Stomach (tissue), 4 donors: ENCODE measurements at regions not wholly inside any gene's neighbourhood (a gene's known extent, or its start where the extent isn't known, plus 50 kb on each side); places are given as distances from the start of the nearest gene placed in this dataset.

Experiments
- EP300 ChIP-seq: sonication (generic); formaldehyde crosslinking; IDR thresholded peaks from one replicate; pipeline ENCODE4 v1.6.1; 2017; ENCODE audit warnings: antibody characterized with exemption
- POLR2A ChIP-seq, 4 donors: fragments of 450-650 bp; IDR thresholded peaks; one replicate each; pipeline ENCODE4 v1.6.1; 2016; ENCODE audit warnings: antibody characterized with exemption in 4 of 4, control low read depth in 2 of 4, mild to moderate bottlenecking in 1 of 4, moderate library complexity in 1 of 4
- POLR2AphosphoS5 ChIP-seq, 3 donors: sonication (generic); formaldehyde crosslinking; IDR thresholded peaks; one replicate each; pipeline ENCODE4 v1.6.1; 2016; ENCODE audit warnings: antibody characterized with exemption in 3 of 3
- TF ChIP-seq, protein P1 (sequence below), 7 experiments: fragments of 450-650 bp in 4 of 7; fragments of 200-600 bp in 3 of 7; sonication (generic) in 3 of 7; IDR thresholded peaks; one replicate each; pipeline ENCODE4 v1.5.1; 2016 to 2019; ENCODE audit warnings: antibody characterized with exemption in 7 of 7, control low read depth in 2 of 7, mild to moderate bottlenecking in 1 of 7

DNA sequence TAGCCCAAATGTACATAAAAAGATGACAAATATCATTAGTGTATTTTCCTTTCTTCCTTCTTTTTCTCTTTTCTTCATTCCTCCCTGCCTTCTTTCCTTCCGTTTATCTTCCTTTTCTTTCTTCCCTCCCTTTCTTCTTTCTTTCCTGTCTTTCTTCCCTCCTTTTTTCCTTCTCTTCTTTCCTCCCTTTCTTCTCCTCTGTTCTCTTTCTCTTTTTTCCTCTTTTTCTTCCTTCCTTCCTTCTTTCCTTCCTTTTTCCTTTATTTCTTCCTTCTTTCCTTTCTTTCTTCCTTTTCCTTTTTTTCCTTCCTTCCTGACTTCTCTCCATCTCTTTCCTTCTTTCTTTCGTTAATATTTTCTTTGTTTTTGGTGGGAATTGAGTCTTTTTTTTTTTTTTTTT lies 256.9 kb upstream of the CNTNAP5 start:
- TF ChIP-seq, protein P1, sequence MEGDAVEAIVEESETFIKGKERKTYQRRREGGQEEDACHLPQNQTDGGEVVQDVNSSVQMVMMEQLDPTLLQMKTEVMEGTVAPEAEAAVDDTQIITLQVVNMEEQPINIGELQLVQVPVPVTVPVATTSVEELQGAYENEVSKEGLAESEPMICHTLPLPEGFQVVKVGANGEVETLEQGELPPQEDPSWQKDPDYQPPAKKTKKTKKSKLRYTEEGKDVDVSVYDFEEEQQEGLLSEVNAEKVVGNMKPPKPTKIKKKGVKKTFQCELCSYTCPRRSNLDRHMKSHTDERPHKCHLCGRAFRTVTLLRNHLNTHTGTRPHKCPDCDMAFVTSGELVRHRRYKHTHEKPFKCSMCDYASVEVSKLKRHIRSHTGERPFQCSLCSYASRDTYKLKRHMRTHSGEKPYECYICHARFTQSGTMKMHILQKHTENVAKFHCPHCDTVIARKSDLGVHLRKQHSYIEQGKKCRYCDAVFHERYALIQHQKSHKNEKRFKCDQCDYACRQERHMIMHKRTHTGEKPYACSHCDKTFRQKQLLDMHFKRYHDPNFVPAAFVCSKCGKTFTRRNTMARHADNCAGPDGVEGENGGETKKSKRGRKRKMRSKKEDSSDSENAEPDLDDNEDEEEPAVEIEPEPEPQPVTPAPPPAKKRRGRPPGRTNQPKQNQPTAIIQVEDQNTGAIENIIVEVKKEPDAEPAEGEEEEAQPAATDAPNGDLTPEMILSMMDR (IDR thresholded peaks at IDR 0.05), result no peak
- TF ChIP-seq POLR2A (IDR thresholded peaks at IDR 0.05) (no peak), POLR2AphosphoS5 (IDR thresholded peaks at IDR 0.05) (no peak), EP300 (no peak)
